Femur (tissue), 1 donor: ENCODE measurements at regions not wholly inside any gene's neighbourhood (a gene's known extent, or its start where the extent isn't known, plus 50 kb on each side); places are given as distances from the start of the nearest gene placed in this dataset.
A peak's percentile ranks its signal among the peaks of the same experiment; 100 is the strongest.
"Not testable (repeated sequence)": the region's sequence is repeated elsewhere in the genome, so short reads cannot be mapped to it uniquely, and the experiment has no call there.

Experiments used
- DNase-seq: peaks from one replicate; pipeline ENCODE4 v3.0.0-alpha.2; 2017

GRCh38 chr12:105483691-105484090 is 153.2 kb downstream of the C12orf75 start:
- DNase-seq = no peak

DNA sequence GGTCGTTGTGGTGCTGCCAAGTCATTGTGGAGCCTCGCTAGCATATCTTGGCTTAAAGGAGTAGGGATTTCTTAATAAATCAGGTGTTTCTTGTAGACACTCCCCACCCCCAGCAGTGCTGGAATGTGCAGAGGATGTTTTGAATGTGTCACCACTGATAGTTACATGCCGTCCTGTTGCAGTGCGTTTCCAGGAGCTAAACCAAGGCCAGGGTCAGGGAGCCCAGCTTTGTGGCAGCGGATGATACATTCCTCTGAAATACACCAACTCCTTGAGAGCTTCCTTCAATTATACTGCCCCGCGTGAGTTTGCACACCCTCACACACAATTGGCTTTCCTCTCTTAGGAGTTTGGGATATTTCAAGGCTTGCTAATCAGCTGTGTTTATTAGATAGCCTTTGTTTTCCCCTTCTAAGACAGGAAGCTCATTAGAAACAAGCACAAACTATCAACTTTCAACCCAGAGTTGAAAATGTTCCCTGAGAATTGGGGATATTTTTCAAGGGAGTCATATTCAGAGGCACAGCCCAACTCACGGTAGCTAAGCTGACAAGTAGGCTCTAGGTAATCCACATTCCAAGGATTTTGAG is 154.9 kb downstream of the C12orf75 start:
- no peak for DNase-seq

GRCh38 chr12:105485921-105486320 is 155.4 kb downstream of the C12orf75 start:
- DNase-seq = no peak

GRCh38 chr12:105487963-105488362 is 157.5 kb downstream of the C12orf75 start:
- DNase-seq = no peak

DNA sequence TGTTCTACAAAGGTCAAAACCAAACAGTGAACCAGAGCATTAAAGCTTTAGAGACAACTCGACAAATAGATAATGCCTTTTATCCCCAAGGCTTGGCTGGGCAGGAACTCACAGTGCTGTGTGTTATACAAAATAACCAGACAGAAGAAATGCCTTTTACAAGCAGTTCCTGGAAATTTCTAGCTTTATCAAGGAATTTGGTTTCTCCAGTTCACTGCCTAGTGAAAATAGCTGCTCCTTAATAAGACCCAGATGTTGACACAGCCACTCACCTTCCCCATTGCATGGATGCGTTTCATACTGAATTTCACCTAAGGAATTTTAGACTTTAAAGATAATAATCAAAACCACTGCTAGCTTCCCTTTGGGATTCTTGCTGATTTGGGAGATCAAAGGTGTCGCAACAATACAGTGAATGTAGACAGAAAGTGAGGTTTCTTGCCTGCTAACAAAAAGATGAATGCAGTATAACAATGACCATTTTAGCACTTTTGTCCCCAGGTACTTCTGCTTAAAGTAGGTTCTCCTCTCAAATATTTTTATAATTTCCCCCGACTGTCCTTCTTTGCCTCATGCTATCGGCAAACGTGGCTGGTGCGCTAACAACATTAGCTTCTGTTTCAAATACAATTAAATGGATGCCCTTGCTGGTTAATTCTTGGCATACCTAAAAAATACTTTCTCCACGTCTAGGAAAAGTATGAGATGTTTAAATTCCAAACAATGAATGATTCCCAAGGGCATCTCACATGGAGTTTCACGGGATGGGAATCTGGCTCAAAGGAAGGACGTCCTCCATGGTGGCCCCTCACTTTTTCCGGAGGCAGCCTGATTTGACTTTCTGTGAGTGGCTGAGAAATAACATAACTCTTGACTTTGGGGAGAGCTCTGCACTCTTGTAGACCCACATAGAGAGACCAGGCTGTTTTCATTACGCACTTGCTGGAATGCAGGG is 162.4 kb downstream of the C12orf75 start:
- no peak for DNase-seq

DNA sequence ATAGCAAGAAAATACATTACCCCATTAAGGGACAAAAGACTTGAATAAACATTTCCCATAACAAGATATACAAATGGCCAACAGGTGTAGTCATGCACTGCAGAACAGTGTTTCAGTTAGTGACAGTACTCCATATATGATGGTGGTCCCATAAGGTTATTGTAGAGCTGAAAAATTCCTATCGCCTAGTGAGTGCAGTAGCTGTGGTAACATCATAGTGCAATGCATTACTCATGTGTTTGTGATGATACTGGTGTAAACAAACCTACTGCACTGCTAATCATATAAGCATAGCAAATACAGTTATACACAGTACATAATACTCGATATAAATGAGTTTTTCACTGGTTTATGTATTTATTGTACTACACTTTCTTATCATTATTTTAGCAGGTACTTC is 168.7 kb downstream of the C12orf75 start:
- DNase-seq = no peak

- not testable (repeated sequence) for DNase-seq
Observed at GRCh38 chr12:105500676-105501075, 170.2 kb downstream of the C12orf75 start.

- no peak for DNase-seq
Observed at GRCh38 chr12:105502426-105502930, 172.0 kb downstream of the C12orf75 start.

DNA sequence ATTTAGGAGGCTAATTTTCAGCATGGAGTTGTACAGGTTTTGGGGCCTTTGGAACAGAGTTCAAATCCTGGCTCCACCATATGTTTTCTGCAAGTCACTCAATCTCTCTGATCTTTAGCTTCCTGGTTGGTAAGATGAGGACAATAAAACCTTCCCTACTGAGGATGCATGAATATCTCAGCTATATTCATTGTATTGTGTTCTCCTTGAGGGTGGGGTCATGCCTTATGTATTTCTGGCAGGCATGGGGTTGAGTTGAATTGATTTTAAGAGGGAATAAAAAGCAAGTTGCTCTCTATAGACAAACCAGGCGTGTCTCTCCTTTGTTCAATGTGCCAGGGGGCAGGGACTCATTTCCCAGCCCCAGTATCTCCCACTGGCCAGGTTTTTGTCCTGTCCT is 173.1 kb downstream of the C12orf75 start:
- no peak for DNase-seq

GRCh38 chr12:105504286-105504685 is 173.8 kb downstream of the C12orf75 start:
- no peak for DNase-seq

- DNase-seq = no peak
Observed at GRCh38 chr12:105506678-105507310, 176.3 kb downstream of the C12orf75 start.

DNA sequence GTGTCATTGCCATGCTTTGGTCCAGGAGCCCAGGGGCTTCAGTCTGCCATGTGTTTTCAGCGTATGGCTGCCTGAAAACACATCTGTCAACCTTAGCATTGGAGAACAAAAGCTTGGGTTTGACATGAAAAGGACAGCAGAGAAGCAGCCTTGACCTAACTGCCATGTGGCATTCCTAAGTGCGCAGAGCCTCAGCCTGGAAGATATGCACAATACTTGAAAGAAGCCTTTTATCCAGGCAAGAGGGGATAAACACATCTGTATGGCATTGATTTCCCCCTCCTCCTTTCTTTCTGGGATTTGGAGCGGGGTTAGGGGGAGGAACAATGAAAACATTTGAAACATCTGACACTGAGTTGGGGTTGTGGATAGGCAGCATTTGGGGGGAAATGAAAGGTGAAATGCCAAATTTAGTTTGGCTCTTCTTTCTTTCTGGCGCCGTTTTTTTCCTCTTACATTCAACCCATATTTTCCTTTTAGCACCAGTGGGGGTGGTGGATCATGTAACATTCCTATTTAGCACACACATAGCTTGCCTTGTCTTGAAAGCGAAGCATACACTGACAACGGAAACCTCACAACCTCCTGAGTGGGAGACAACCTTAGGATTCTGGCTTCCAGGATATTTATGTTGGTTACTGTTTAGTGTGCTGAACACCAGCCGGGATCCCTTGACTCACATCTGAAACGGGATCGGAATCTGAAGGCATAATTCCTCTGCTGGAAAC is 177.0 kb downstream of the C12orf75 start:
- no peak for DNase-seq

DNA sequence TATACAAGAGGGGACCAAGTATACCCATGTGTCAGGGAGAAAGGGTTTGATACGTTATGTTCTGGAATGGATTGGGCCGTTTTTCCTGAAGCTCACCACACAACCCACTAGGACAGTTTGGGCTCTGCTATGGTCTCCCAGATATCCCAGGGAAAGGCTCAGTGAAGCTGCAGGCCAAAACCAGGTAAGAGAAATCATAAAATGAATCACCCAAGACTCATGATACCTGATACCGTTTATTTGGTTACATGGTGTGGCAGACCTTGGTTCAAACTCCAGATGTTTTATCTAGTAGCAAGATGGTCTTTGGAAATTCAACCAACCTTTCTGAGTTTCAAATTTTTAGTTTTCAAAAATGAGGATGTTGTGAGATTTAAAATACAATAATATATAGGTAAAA is 177.6 kb downstream of the C12orf75 start:
- DNase-seq = no peak

GRCh38 chr12:105510526-105510925 is 180.0 kb downstream of the C12orf75 start:
- no peak for DNase-seq

GRCh38 chr12:105512861-105513260 is 182.4 kb downstream of the C12orf75 start:
- not testable (repeated sequence) for DNase-seq

- no peak for DNase-seq
Observed at GRCh38 chr12:105522166-105522825, 191.8 kb downstream of the C12orf75 start.

DNA sequence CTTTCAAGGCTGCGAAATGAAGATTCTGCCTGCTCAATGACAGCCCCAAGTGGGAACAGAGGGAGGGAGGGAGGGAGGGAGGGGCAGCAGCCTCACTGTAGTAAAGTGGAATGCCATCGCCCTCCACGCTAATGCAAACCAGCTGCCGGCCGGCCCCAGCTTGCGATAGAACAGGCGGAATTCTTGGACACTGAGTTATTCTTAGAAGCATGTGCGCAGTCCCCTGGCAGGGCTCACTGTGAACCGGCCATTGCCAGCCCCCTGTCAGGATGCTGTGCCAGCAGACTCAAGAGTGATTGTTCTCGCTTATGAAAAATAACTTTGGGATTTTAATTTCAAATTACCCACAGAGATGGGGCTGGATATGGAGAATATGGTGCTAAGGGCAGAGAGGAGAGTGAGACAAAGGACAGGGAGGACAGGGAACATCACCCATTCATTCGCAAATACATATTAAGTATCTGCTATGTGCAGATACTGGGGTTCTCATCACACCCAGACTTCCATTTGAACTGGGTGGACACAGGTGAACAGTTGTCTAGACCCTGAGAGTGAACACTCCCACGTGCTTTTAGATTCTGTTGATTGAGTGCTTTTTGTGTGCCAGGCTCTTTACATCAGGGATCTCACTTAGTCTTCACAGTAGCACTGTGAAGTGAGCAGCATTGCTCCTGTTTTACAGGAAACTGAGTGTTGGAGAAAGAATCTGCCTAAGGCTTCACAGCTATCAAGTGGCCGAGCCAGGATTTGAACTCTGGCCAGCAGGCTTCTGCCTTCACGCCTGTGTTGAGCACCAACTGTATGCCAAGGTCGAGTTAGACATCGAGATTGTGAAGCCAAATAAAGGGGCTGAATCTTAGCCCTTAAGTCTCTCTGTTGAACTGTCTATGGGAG is 192.9 kb downstream of the C12orf75 start:
- peak; percentile 92 for DNase-seq

DNA sequence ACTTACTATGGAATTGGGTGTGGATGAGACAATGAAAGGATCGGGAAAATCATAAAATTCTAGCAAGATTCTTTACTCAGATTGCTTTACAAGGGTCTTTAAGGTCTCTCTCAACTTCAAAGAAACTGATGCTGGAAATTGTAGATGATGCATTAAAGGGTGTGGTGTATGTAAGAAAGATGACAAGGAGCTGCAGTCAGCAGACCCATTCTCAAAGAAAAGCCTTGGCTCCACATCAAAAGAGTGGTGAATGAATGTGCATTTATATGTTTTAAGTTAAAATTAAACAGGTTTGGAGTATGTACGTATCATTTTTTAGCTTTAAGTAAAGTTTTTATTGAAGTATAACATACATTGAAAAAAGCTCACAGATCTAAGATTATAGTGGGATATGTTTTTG is 194.5 kb downstream of the C12orf75 start:
- DNase-seq = no peak

DNA sequence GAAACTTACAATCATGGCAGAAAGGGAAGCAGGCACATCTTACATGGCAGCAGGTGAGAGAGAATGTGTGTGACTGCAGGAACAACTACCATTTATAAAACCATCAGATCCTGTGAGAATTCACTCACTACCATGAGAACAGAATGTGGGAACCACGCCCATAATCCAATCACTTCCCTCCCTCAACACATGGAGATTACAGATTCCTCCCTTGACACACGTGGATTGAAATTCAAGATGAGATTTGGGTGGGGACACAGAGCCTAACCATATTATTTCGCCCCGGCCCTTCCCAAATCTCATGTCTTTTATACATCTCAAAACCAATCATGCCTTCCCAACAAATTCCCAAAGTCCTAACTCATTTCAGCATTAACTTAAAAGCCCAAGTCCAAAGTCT is 203.6 kb downstream of the C12orf75 start:
- DNase-seq = no peak

- not testable (repeated sequence) for DNase-seq
Observed at GRCh38 chr12:105535033-105535432, 204.5 kb downstream of the C12orf75 start.

DNA sequence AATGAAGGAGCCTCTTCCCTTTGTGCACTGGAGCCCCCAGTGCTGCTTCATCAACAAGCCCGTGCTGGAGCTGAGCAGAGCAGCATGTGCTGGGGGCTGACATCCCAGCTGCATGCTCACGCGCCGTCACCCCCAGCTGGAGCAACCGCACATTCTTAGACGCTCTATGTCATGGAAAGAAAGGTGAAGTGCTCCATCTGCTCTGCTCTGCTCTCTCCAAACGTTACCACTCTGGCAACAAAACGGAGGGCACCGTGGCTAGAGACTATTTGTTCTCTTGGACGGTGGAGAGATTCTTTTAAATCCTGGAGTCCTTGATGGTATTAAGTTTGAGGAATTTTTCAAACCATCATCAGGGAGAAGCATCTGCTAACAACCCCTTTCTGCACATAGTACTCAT is 208.4 kb downstream of the C12orf75 start:
- peak; percentile 34 for DNase-seq
